B cell (primary cell): ENCODE measurements at regions not wholly inside any gene's neighbourhood (a gene's known extent, or its start where the extent isn't known, plus 50 kb on each side); places are given as distances from the start of the nearest gene placed in this dataset.

Experiments used
- ATAC-seq: fragments of 200-7000 bp; cut with Tn5 transposase; one replicate; pipeline ENCODE4 v1.10.0; 2021; ENCODE audit warnings: low read depth, mild to moderate bottlenecking, moderate number of reproducible peaks, moderate library complexity
- CTCF ChIA-PET: fragments of 350-600 bp; sonication (Branson Sonifier 250); formaldehyde crosslinking; loops from one replicate; lab custom pipeline; 2021; ENCODE audit warnings: antibody characterized with exemption, inconsistent platforms; lab: Charles Lee
- POLR2A ChIA-PET: fragments of 350-600 bp; sonication (Branson Sonifier 250); formaldehyde crosslinking; loops from one replicate; lab custom pipeline; 2021; ENCODE audit warnings: antibody characterized with exemption; lab: Charles Lee
- DNase-seq: peaks from one replicate; pipeline ENCODE4 v3.0.0; 2013
- H2AFZ ChIP-seq: 2 replicates; pipeline ENCODE4 v1.6.1; 2012; ENCODE audit warnings: mild to moderate bottlenecking, low read depth, low read length; ENCODE audit not compliant: insufficient read depth, poor library complexity, severe bottlenecking
- H3K27ac ChIP-seq, 2 donors: 1 replicate in 1 of 2; 2 replicates in 1 of 2; pipeline ENCODE4 v1.5.1; 2012 to 2013; ENCODE audit warnings: low read length in 2 of 2, mild to moderate bottlenecking in 2 of 2, moderate library complexity in 1 of 2
- H3K27me3 ChIP-seq, 4 experiments: fragments of 200-600 bp in 1 of 4; sonication (generic) in 1 of 4; replicated peaks in 1 of 4; 1 replicate in 2 of 4; 2 replicates in 2 of 4; pipeline versions ENCODE4 v1.6.1 to v1.7.0; 2013 to 2016; ENCODE audit warnings: low read length in 3 of 4, mild to moderate bottlenecking in 2 of 4, mixed read lengths in 1 of 4, moderate library complexity in 1 of 4; ENCODE audit not compliant: insufficient read depth in 4 of 4, control insufficient read depth in 3 of 4; ENCODE audit errors: control extremely low read depth in 1 of 4
- H3K36me3 ChIP-seq, 2 experiments: replicated peaks in 1 of 2; 1 replicate in 1 of 2; 2 replicates in 1 of 2; pipeline versions ENCODE4 v1.6.1 to v1.7.1; 2013; ENCODE audit warnings: low read length in 1 of 2; ENCODE audit not compliant: insufficient read depth in 2 of 2, control insufficient read depth in 1 of 2; ENCODE audit errors: control extremely low read depth in 1 of 2, extremely low read depth in 1 of 2
- H3K4me1 ChIP-seq, 2 donors: fragments of 200-600 bp in 1 of 2; sonication (generic) in 1 of 2; 1 replicate in 1 of 2; 2 replicates in 1 of 2; pipeline versions ENCODE4 v1.5.1 to v1.6.1; 2013 to 2017; ENCODE audit warnings: low read length in 2 of 2; ENCODE audit not compliant: control insufficient read depth in 2 of 2, insufficient read depth in 2 of 2
- H3K4me2 ChIP-seq: replicated peaks from 2 replicates; pipeline ENCODE3; 2012; ENCODE audit warnings: mild to moderate bottlenecking, low read depth, low read length; ENCODE audit not compliant: poor library complexity, severe bottlenecking
- H3K4me3 ChIP-seq, 5 experiments: fragments of 200-600 bp in 1 of 5; sonication (generic) in 1 of 5; 1 replicate in 3 of 5; 2 replicates in 2 of 5; pipeline versions ENCODE4 v1.5.1 to v1.7.0; 2011 to 2016; ENCODE audit warnings: low read length in 4 of 5, mild to moderate bottlenecking in 4 of 5, low read depth in 2 of 5, control low read depth in 1 of 5, moderate library complexity in 1 of 5; ENCODE audit not compliant: insufficient read depth in 1 of 5; ENCODE audit errors: control extremely low read depth in 1 of 5, extremely low read depth in 1 of 5
- H3K79me2 ChIP-seq: fragments of 200-600 bp; sonication (generic); one replicate; pipeline ENCODE4 v1.6.0; 2016; ENCODE audit warnings: low read length; ENCODE audit not compliant: control insufficient read depth, insufficient read depth
- H3K9ac ChIP-seq: fragments of 200-600 bp; sonication (generic); 2 replicates; pipeline ENCODE4 v1.6.1; 2017; ENCODE audit warnings: mild to moderate bottlenecking, low read length, moderate library complexity
- H3K9me3 ChIP-seq, 3 donors: one replicate each; pipeline versions ENCODE4 v1.6.1 to v1.7.1; 2013; ENCODE audit warnings: low read length in 2 of 3; ENCODE audit not compliant: control insufficient read depth in 2 of 3, insufficient read depth in 1 of 3; ENCODE audit errors: control extremely low read depth in 1 of 3
- H4K20me1 ChIP-seq: 2 replicates; pipeline ENCODE4 v1.6.0; 2012; ENCODE audit warnings: mild to moderate bottlenecking, low read length; ENCODE audit not compliant: insufficient read depth, control insufficient read depth, poor library complexity, severe bottlenecking
- H3K27ac Mint-ChIP-seq: one replicate; pipeline ENCODE4 v1.8.0; 2021; ENCODE audit warnings: mixed read lengths
- H3K27me3 Mint-ChIP-seq: one replicate; pipeline ENCODE4 v1.8.0; 2021; ENCODE audit warnings: mixed read lengths
- H3K4me1 Mint-ChIP-seq: one replicate; pipeline ENCODE4 v1.8.0; 2021; ENCODE audit warnings: mixed read lengths
- H3K4me3 Mint-ChIP-seq: one replicate; pipeline ENCODE4 v1.8.0; 2021; ENCODE audit warnings: mixed read lengths
- H3K9me3 Mint-ChIP-seq: one replicate; pipeline ENCODE4 v1.8.0; 2022; ENCODE audit warnings: mixed read lengths; ENCODE audit not compliant: insufficient read depth
- EZH2 ChIP-seq: IDR thresholded peaks from 2 replicates; pipeline ENCODE4 v1.6.1; 2012; ENCODE audit warnings: borderline replicate concordance, low read depth, mild to moderate bottlenecking, moderate library complexity, low read length; ENCODE audit not compliant: insufficient read depth, poor library complexity, severe bottlenecking
- WGBS: methylation state at CpG from one replicate; pipeline ENCODE4 v1.1.5; 2013; ENCODE audit warnings: missing lambda C conversion rate; ENCODE audit not compliant: insufficient coverage; 5-methylcytosine and 5-hydroxymethylcytosine counted together
- intact Hi-C: fragments of 100-400 bp; cut with micrococcal nuclease; formaldehyde crosslinking; loops from one replicate; pipeline ENCODE4 v1.10.0; 2022
- TF ChIP-seq, protein P1 (sequence below): fragments of 200-600 bp; IDR thresholded peaks from one replicate; pipeline ENCODE4 v1.8.0; 2022; ENCODE audit warnings: antibody characterized with exemption, mild to moderate bottlenecking

DNA sequence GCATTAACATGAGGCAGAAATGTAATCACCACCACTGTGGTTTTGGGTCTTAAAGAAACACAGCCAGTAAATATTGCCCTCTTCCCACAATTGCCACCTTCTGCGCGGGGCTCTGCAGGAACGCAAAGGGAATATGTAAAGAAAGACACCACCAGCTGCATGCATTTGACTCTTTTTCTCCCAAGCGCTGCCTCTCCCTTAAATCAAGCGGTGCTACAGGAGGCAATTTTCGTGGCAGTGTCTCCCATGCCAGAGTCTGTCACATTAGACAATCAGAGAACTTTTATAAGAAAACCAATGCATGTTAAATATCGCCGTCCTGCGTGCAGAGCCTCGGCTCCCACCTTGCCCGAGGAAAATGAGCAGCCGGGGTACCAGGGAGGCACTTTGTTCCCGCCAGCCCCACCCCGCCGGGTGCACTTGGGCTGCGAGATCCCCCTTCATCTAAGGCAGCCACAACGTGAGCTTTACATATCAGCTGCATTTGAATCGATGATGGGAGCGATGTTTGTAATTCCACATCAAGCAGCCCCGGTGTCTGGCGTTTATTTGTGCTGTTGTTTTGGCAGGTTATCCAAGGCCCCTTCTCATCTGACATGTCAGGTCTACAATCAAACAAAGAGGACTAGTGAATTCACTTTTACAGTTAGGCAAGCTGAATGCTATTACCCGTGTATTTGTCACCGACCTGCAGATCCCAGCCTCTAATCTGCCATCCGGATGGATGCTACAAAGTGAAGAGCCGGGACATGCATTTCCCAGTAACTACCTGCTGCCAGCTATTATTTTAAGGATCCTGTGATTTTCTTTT is 72.3 kb upstream of the MGMT start:
- Histone ChIP-seq H3K9me3 (no peaks in the 10 kb centered on the region), H3K36me3 (no peaks in the 10 kb centered on the region), H3K27ac (no peak overlapping the region), H4K20me1 (no peaks in the 10 kb centered on the region), H3K79me2 (no peaks in the 10 kb centered on the region), H3K4me3 (no peak overlapping the region), H3K4me1 (no peaks in the 10 kb centered on the region), H2AFZ (no peak overlapping the region), H3K27me3 (no peaks in the 10 kb centered on the region), H3K9ac (no peak overlapping the region), H3K4me2 (no peak overlapping the region)
- TF ChIP-seq EZH2 = no peak
- TF ChIP-seq, protein P1, sequence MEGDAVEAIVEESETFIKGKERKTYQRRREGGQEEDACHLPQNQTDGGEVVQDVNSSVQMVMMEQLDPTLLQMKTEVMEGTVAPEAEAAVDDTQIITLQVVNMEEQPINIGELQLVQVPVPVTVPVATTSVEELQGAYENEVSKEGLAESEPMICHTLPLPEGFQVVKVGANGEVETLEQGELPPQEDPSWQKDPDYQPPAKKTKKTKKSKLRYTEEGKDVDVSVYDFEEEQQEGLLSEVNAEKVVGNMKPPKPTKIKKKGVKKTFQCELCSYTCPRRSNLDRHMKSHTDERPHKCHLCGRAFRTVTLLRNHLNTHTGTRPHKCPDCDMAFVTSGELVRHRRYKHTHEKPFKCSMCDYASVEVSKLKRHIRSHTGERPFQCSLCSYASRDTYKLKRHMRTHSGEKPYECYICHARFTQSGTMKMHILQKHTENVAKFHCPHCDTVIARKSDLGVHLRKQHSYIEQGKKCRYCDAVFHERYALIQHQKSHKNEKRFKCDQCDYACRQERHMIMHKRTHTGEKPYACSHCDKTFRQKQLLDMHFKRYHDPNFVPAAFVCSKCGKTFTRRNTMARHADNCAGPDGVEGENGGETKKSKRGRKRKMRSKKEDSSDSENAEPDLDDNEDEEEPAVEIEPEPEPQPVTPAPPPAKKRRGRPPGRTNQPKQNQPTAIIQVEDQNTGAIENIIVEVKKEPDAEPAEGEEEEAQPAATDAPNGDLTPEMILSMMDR = no peak
- WGBS = 92% methylated on average over 20 of the region's 25 CpGs
- Mint-ChIP-seq H3K27me3 (peaks cover 4% of the 10 kb centered on the region), H3K4me3 (no peak overlapping the region), H3K27ac (no peak overlapping the region), H3K4me1 (no peaks in the 10 kb centered on the region), H3K9me3 (no peaks in the 10 kb centered on the region)
- intact Hi-C loops = no loop called here
- ChIA-PET POLR2A (no interaction called here), CTCF (no interaction called here)
- ATAC-seq (no peak), DNase-seq (no peak)

DNA sequence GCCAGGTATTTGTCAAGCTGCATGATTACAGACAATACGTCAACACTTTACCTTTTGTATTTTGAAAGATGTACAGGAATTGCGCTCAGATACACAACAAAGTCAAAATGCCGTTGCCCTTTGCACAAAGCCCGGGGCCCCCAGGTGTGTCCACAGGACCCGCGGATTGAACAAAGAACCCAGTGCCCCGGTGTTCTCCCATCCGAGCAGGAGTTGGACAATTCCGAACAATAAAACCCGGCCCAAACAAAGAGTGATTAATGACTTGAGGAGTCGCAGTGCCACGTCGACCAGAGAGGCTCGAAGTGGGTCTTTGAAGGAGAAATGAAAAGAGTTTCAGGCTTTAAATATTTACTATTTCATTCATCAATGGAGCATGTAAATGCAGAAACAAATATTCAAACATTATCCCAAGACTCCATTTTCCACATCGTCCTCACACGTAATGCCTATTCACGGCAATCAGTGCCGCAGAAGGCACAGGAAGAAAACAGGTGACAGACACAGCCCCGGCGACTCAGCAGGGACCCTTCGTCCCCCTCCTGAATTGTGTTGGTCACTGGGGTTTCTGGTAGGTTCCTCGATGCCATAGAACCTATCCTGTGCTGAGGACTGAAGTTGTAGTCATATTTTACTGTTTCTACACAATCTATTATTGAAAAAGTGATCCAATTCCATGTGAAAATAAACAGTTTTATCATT is 70.9 kb upstream of the MGMT start:
- Histone ChIP-seq H3K79me2 (no peaks in the 10 kb centered on the region), H3K4me3 (no peak overlapping the region), H3K9ac (no peak overlapping the region), H2AFZ (no peak overlapping the region), H3K4me1 (no peaks in the 10 kb centered on the region), H3K4me2 (no peak overlapping the region), H3K36me3 (no peaks in the 10 kb centered on the region), H4K20me1 (no peaks in the 10 kb centered on the region), H3K9me3 (no peaks in the 10 kb centered on the region), H3K27ac (no peak overlapping the region), H3K27me3 (no peaks in the 10 kb centered on the region)
- no peaks in the 10 kb centered on the region for H3K4me1 Mint-ChIP-seq
- no peak overlapping the region for H3K4me3 Mint-ChIP-seq
- TF ChIP-seq, protein P1 = no peak
- TF ChIP-seq EZH2 = no peak
- H3K27ac Mint-ChIP-seq = no peak overlapping the region
- ChIA-PET CTCF (no interaction called here), POLR2A (no interaction called here)
- ATAC-seq (no peak), DNase-seq (no peak)
- no peaks in the 10 kb centered on the region for H3K9me3 Mint-ChIP-seq
- intact Hi-C loops = no loop called here
- 97% methylated on average over 12 of the region's 22 CpGs for WGBS
- peaks cover 3% of the 10 kb centered on the region for H3K27me3 Mint-ChIP-seq
